B cell (primary cell): ENCODE measurements at regions not wholly inside any gene's neighbourhood (a gene's known extent, or its start where the extent isn't known, plus 50 kb on each side); places are given as distances from the start of the nearest gene placed in this dataset.

Experiments
- ATAC-seq: fragments of 200-7000 bp; cut with Tn5 transposase; one replicate; pipeline ENCODE4 v1.10.0; 2021; ENCODE audit warnings: low read depth, mild to moderate bottlenecking, moderate number of reproducible peaks, moderate library complexity
- CTCF ChIA-PET: fragments of 350-600 bp; sonication (Branson Sonifier 250); formaldehyde crosslinking; loops from one replicate; lab custom pipeline; 2021; ENCODE audit warnings: antibody characterized with exemption, inconsistent platforms; lab: Charles Lee
- POLR2A ChIA-PET: fragments of 350-600 bp; sonication (Branson Sonifier 250); formaldehyde crosslinking; loops from one replicate; lab custom pipeline; 2021; ENCODE audit warnings: antibody characterized with exemption; lab: Charles Lee
- DNase-seq: peaks from one replicate; pipeline ENCODE4 v3.0.0; 2013
- H2AFZ ChIP-seq: 2 replicates; pipeline ENCODE4 v1.6.1; 2012; ENCODE audit warnings: mild to moderate bottlenecking, low read depth, low read length; ENCODE audit not compliant: insufficient read depth, poor library complexity, severe bottlenecking
- H3K27ac ChIP-seq, 2 donors: 1 replicate in 1 of 2; 2 replicates in 1 of 2; pipeline ENCODE4 v1.5.1; 2012 to 2013; ENCODE audit warnings: low read length in 2 of 2, mild to moderate bottlenecking in 2 of 2, moderate library complexity in 1 of 2
- H3K27me3 ChIP-seq, 4 experiments: fragments of 200-600 bp in 1 of 4; sonication (generic) in 1 of 4; replicated peaks in 1 of 4; 1 replicate in 2 of 4; 2 replicates in 2 of 4; pipeline versions ENCODE4 v1.6.1 to v1.7.0; 2013 to 2016; ENCODE audit warnings: low read length in 3 of 4, mild to moderate bottlenecking in 2 of 4, mixed read lengths in 1 of 4, moderate library complexity in 1 of 4; ENCODE audit not compliant: insufficient read depth in 4 of 4, control insufficient read depth in 3 of 4; ENCODE audit errors: control extremely low read depth in 1 of 4
- H3K36me3 ChIP-seq, 2 experiments: replicated peaks in 1 of 2; 1 replicate in 1 of 2; 2 replicates in 1 of 2; pipeline versions ENCODE4 v1.6.1 to v1.7.1; 2013; ENCODE audit warnings: low read length in 1 of 2; ENCODE audit not compliant: insufficient read depth in 2 of 2, control insufficient read depth in 1 of 2; ENCODE audit errors: control extremely low read depth in 1 of 2, extremely low read depth in 1 of 2
- H3K4me1 ChIP-seq, 2 donors: fragments of 200-600 bp in 1 of 2; sonication (generic) in 1 of 2; 1 replicate in 1 of 2; 2 replicates in 1 of 2; pipeline versions ENCODE4 v1.5.1 to v1.6.1; 2013 to 2017; ENCODE audit warnings: low read length in 2 of 2; ENCODE audit not compliant: control insufficient read depth in 2 of 2, insufficient read depth in 2 of 2
- H3K4me2 ChIP-seq: replicated peaks from 2 replicates; pipeline ENCODE3; 2012; ENCODE audit warnings: mild to moderate bottlenecking, low read depth, low read length; ENCODE audit not compliant: poor library complexity, severe bottlenecking
- H3K4me3 ChIP-seq, 5 experiments: fragments of 200-600 bp in 1 of 5; sonication (generic) in 1 of 5; 1 replicate in 3 of 5; 2 replicates in 2 of 5; pipeline versions ENCODE4 v1.5.1 to v1.7.0; 2011 to 2016; ENCODE audit warnings: low read length in 4 of 5, mild to moderate bottlenecking in 4 of 5, low read depth in 2 of 5, control low read depth in 1 of 5, moderate library complexity in 1 of 5; ENCODE audit not compliant: insufficient read depth in 1 of 5; ENCODE audit errors: control extremely low read depth in 1 of 5, extremely low read depth in 1 of 5
- H3K79me2 ChIP-seq: fragments of 200-600 bp; sonication (generic); one replicate; pipeline ENCODE4 v1.6.0; 2016; ENCODE audit warnings: low read length; ENCODE audit not compliant: control insufficient read depth, insufficient read depth
- H3K9ac ChIP-seq: fragments of 200-600 bp; sonication (generic); 2 replicates; pipeline ENCODE4 v1.6.1; 2017; ENCODE audit warnings: mild to moderate bottlenecking, low read length, moderate library complexity
- H3K9me3 ChIP-seq, 3 donors: one replicate each; pipeline versions ENCODE4 v1.6.1 to v1.7.1; 2013; ENCODE audit warnings: low read length in 2 of 3; ENCODE audit not compliant: control insufficient read depth in 2 of 3, insufficient read depth in 1 of 3; ENCODE audit errors: control extremely low read depth in 1 of 3
- H4K20me1 ChIP-seq: 2 replicates; pipeline ENCODE4 v1.6.0; 2012; ENCODE audit warnings: mild to moderate bottlenecking, low read length; ENCODE audit not compliant: insufficient read depth, control insufficient read depth, poor library complexity, severe bottlenecking
- H3K27ac Mint-ChIP-seq: one replicate; pipeline ENCODE4 v1.8.0; 2021; ENCODE audit warnings: mixed read lengths
- H3K27me3 Mint-ChIP-seq: one replicate; pipeline ENCODE4 v1.8.0; 2021; ENCODE audit warnings: mixed read lengths
- H3K4me1 Mint-ChIP-seq: one replicate; pipeline ENCODE4 v1.8.0; 2021; ENCODE audit warnings: mixed read lengths
- H3K4me3 Mint-ChIP-seq: one replicate; pipeline ENCODE4 v1.8.0; 2021; ENCODE audit warnings: mixed read lengths
- H3K9me3 Mint-ChIP-seq: one replicate; pipeline ENCODE4 v1.8.0; 2022; ENCODE audit warnings: mixed read lengths; ENCODE audit not compliant: insufficient read depth
- EZH2 ChIP-seq: IDR thresholded peaks from 2 replicates; pipeline ENCODE4 v1.6.1; 2012; ENCODE audit warnings: borderline replicate concordance, low read depth, mild to moderate bottlenecking, moderate library complexity, low read length; ENCODE audit not compliant: insufficient read depth, poor library complexity, severe bottlenecking
- WGBS: methylation state at CpG from one replicate; pipeline ENCODE4 v1.1.5; 2013; ENCODE audit warnings: missing lambda C conversion rate; ENCODE audit not compliant: insufficient coverage; 5-methylcytosine and 5-hydroxymethylcytosine counted together
- intact Hi-C: fragments of 100-400 bp; cut with micrococcal nuclease; formaldehyde crosslinking; loops from one replicate; pipeline ENCODE4 v1.10.0; 2022
- TF ChIP-seq, protein P1 (sequence below): fragments of 200-600 bp; IDR thresholded peaks from one replicate; pipeline ENCODE4 v1.8.0; 2022; ENCODE audit warnings: antibody characterized with exemption, mild to moderate bottlenecking

DNA sequence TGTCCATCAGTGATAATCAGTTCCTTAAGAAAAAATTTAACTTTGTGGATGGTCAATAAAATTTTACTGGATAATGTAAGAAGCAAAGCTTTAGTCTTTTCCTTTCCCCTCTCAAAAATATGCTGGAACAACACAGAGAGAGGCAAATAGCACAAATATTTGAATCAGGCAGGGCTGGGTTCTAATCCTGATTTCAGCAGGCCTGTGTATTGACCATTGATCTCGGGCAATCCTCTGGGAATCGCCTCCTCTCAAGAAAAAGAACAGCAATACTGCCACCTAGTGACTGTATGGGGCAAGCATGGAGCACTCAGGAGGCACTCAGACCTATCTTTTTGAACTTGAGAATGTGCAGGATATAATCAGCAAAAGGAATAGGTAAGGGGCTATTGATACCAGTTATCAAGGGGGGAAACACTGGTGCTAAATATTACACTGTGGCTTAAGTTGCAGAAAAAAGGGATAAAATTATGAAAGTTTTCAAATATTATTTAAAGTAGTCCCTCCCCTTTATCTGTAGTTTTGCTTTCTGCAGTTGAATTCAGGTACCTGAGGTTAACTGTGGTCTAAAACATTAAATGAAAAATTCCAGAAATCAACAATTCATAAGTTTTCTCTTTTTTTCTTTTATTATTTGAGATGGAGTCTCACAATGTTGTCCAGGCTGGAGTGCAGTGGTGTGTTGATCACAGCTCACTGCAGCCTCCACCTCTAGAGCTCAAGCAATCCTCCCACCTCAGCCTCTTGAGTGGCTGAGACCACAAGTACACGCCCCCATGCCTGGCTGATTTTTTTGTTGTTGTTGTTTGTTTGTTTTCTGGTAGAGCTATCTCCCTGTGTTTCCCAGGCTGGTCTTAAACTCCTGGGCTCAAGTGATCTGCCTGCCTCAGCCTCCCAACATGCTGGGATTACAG is 91.8 kb upstream of the NHSL1 start:
- Histone ChIP-seq H3K36me3 (no peaks in the 10 kb centered on the region), H3K4me2 (no peak overlapping the region), H3K9ac (no peak overlapping the region), H3K27ac (no peak overlapping the region), H2AFZ (no peak overlapping the region), H3K79me2 (no peaks in the 10 kb centered on the region), H3K4me1 (peaks cover 12 to 13% of the 10 kb centered on the region in 2 donors), H4K20me1 (no peaks in the 10 kb centered on the region), H3K4me3 (no peak overlapping the region), H3K9me3 (no peaks in the 10 kb centered on the region), H3K27me3 (no peaks in the 10 kb centered on the region)
- H3K9me3 Mint-ChIP-seq: no peaks in the 10 kb centered on the region
- peaks cover 20% of the 10 kb centered on the region for H3K4me1 Mint-ChIP-seq
- peak; percentile 60 for DNase-seq
- no peak for ATAC-seq
- H3K27ac Mint-ChIP-seq: no peak overlapping the region
- 0% methylated on average over 1 of the region's 3 CpGs for WGBS
- CTCF ChIA-PET: interaction anchor here (0.9 to 8.6 kb wide), 9 partner anchors 15 to 628 kb away, joined by 3 to 235 read pairs (median 4); partner anchors contain the start of gene CCDC28A
- POLR2A ChIA-PET: interaction anchor here (0.7 kb wide), 1 partner anchor 186 kb away, joined by 3 read pairs; no protein-coding TSS in a partner anchor
- H3K27me3 Mint-ChIP-seq: no peaks in the 10 kb centered on the region
- no peak for TF ChIP-seq EZH2
- TF ChIP-seq, protein P1, sequence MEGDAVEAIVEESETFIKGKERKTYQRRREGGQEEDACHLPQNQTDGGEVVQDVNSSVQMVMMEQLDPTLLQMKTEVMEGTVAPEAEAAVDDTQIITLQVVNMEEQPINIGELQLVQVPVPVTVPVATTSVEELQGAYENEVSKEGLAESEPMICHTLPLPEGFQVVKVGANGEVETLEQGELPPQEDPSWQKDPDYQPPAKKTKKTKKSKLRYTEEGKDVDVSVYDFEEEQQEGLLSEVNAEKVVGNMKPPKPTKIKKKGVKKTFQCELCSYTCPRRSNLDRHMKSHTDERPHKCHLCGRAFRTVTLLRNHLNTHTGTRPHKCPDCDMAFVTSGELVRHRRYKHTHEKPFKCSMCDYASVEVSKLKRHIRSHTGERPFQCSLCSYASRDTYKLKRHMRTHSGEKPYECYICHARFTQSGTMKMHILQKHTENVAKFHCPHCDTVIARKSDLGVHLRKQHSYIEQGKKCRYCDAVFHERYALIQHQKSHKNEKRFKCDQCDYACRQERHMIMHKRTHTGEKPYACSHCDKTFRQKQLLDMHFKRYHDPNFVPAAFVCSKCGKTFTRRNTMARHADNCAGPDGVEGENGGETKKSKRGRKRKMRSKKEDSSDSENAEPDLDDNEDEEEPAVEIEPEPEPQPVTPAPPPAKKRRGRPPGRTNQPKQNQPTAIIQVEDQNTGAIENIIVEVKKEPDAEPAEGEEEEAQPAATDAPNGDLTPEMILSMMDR: peak; percentile 89
- intact Hi-C loops: loop anchor here (1.0 to 5.0 kb wide), 3 partner anchors 162 to 771 kb away; no protein-coding TSS in a partner anchor
- H3K4me3 Mint-ChIP-seq: no peak overlapping the region

DNA sequence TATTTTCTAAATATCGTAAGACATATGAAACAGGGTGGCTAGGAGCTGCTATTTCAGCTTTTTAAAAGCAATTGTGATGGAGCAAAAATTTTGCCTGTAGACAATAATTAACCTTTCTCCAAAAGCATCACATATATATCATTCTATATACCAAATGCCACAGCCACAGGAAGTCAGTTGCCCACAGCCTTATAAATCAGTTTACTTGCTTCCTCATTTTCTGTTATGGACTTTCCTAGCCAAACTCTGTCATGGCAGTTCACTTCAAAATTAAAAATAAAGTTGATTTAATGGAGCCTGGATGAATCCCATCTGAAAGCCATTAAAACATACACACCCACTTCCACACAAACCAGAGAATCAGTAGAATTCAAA is 93.4 kb upstream of the NHSL1 start:
- Histone ChIP-seq H3K9ac (peak overlapping the region; percentile 68), H3K4me3 (peak overlapping the region; percentile 26 to 65 (median 44)), H2AFZ (peak overlapping the region; percentile 67), H3K4me1 (peaks cover 12 to 13% of the 10 kb centered on the region in 2 donors), H3K36me3 (no peaks in the 10 kb centered on the region), H3K9me3 (no peaks in the 10 kb centered on the region), H3K27me3 (no peaks in the 10 kb centered on the region), H3K27ac (no peak overlapping the region), H3K79me2 (no peaks in the 10 kb centered on the region), H4K20me1 (no peaks in the 10 kb centered on the region), H3K4me2 (peak overlapping the region; percentile 80)
- ChIA-PET CTCF (interaction anchor here (3.1 to 8.6 kb wide), 2 partner anchors 175 to 477 kb away, joined by 17 to 235 read pairs; partner anchors contain the start of gene CCDC28A), POLR2A (no interaction called here)
- WGBS: no CpG with 5 or more reads among the region's 1 CpG
- ATAC-seq: peak; percentile 49
- intact Hi-C loops: loop anchor here (1.0 to 5.0 kb wide), 3 partner anchors 100 to 770 kb away; partner anchors contain the start of gene CCDC28A
- peak overlapping the region; percentile 75 for H3K4me3 Mint-ChIP-seq
- DNase-seq: peak; percentile 50
- H3K27ac Mint-ChIP-seq: peak overlapping the region; percentile 32
- no peaks in the 10 kb centered on the region for H3K9me3 Mint-ChIP-seq
- no peaks in the 10 kb centered on the region for H3K27me3 Mint-ChIP-seq
- TF ChIP-seq, protein P1: no peak
- TF ChIP-seq EZH2: no peak
- peaks cover 20% of the 10 kb centered on the region for H3K4me1 Mint-ChIP-seq
